Common myeloid progenitor, CD34-positive (primary cell): ENCODE measurements at regions not wholly inside any gene's neighbourhood (a gene's known extent, or its start where the extent isn't known, plus 50 kb on each side); places are given as distances from the start of the nearest gene placed in this dataset.

ENCODE experiments used
- CTCF ChIA-PET: fragments of 350-600 bp; sonication (Branson Sonifier 250); formaldehyde crosslinking; loops from one replicate; lab custom pipeline; 2021; ENCODE audit warnings: antibody characterized with exemption; lab: Charles Lee
- POLR2A ChIA-PET: fragments of 350-600 bp; sonication (Branson Sonifier 250); formaldehyde crosslinking; loops from one replicate; lab custom pipeline; 2021; ENCODE audit warnings: antibody characterized with exemption; lab: Charles Lee
- DNase-seq, 3 donors: peaks; one replicate each; pipeline versions ENCODE4 v3.0.0 to v3.0.0-alpha.2; 2013
- H3K27ac ChIP-seq, 2 experiments: 1 replicate in 1 of 2; 2 replicates in 1 of 2; pipeline ENCODE4 v1.7.0; 2013; ENCODE audit warnings: inconsistent platforms in 2 of 2, low read length in 2 of 2, mild to moderate bottlenecking in 2 of 2, low read depth in 1 of 2, moderate library complexity in 1 of 2; ENCODE audit not compliant: severe bottlenecking in 2 of 2, insufficient read depth in 1 of 2, poor library complexity in 1 of 2
- H3K27me3 ChIP-seq, 5 experiments: replicated peaks in 2 of 5; 1 replicate in 3 of 5; 2 replicates in 2 of 5; pipeline versions ENCODE4 v1.6.1 to v1.7.0; 2013; ENCODE audit warnings: low read length in 4 of 5, mild to moderate bottlenecking in 2 of 5, moderate library complexity in 2 of 5, inconsistent platforms in 1 of 5; ENCODE audit not compliant: insufficient read depth in 5 of 5, control insufficient read depth in 4 of 5
- H3K36me3 ChIP-seq, 4 experiments: 1 replicate in 2 of 4; 2 replicates in 2 of 4; pipeline versions ENCODE4 v1.6.1 to v1.7.0; 2013; ENCODE audit warnings: low read length in 3 of 4, control low read depth in 1 of 4, mild to moderate bottlenecking in 1 of 4; ENCODE audit not compliant: control insufficient read depth in 4 of 4, insufficient read depth in 4 of 4
- H3K4me1 ChIP-seq, 4 experiments: 1 replicate in 3 of 4; 2 replicates in 1 of 4; pipeline versions ENCODE4 v1.6.1 to v1.7.1; 2013; ENCODE audit warnings: low read length in 3 of 4, mild to moderate bottlenecking in 3 of 4, control low read depth in 1 of 4, inconsistent platforms in 1 of 4, moderate library complexity in 1 of 4; ENCODE audit not compliant: control insufficient read depth in 4 of 4, insufficient read depth in 4 of 4; ENCODE audit errors: control extremely low read depth in 1 of 4
- H3K4me3 ChIP-seq, 7 experiments: 1 replicate in 4 of 7; 2 replicates in 3 of 7; pipeline versions ENCODE4 v1.5.1 to v1.7.0; 2013; ENCODE audit warnings: mild to moderate bottlenecking in 7 of 7, low read length in 6 of 7, moderate library complexity in 6 of 7, inconsistent platforms in 2 of 7, low read depth in 2 of 7, control low read depth in 1 of 7; ENCODE audit not compliant: insufficient read depth in 4 of 7, control insufficient read depth in 1 of 7; ENCODE audit errors: extremely low read depth in 1 of 7
- H3K9me3 ChIP-seq, 5 experiments: 1 replicate in 4 of 5; 2 replicates in 1 of 5; pipeline versions ENCODE4 v1.6.1 to v1.7.1; 2013; ENCODE audit warnings: low read length in 4 of 5, mild to moderate bottlenecking in 2 of 5, inconsistent platforms in 1 of 5, low read depth in 1 of 5, moderate library complexity in 1 of 5; ENCODE audit not compliant: control insufficient read depth in 4 of 5, insufficient read depth in 2 of 5; ENCODE audit errors: control extremely low read depth in 1 of 5
- WGBS: methylation state at CpG from one replicate; pipeline ENCODE4 v1.1.5; 2013; ENCODE audit not compliant: insufficient coverage; 5-methylcytosine and 5-hydroxymethylcytosine counted together

DNA sequence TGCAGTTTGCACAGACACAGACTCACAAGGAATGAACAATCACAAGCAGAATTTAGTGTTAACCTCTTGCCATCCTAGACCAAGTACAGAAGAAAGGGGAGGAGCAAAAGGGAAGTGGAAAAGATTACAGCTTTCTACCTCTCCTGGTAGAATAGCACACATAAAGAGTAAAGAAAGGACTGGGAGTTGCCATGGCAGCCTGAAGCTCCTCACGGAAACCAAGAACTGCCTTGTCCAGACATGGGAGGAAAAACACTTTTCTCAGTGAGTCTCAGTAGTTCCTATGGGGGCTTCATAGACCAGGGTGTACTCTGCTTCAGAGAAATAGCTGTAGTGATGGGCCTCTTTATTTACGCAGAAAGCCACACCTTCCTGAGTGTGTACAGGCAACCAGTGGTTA, 114.7 kb upstream of the GAP43 start:
- Histone ChIP-seq H3K9me3 (peaks cover 0 to 11% (median 0%) of the 10 kb centered on the region in 5 experiments), H3K4me1 (peaks cover 4 to 17% (median 12%) of the 10 kb centered on the region in 4 experiments), H3K27ac (no peak overlapping the region), H3K36me3 (no peaks in the 10 kb centered on the region), H3K4me3 (no peak overlapping the region), H3K27me3 (peaks cover 0 to 16% (median 8%) of the 10 kb centered on the region in 5 experiments)
- 100% methylated on average over 1 of the region's 2 CpGs for WGBS
- CTCF ChIA-PET: no interaction called here
- no peak for DNase-seq
- POLR2A ChIA-PET: no interaction called here

DNA sequence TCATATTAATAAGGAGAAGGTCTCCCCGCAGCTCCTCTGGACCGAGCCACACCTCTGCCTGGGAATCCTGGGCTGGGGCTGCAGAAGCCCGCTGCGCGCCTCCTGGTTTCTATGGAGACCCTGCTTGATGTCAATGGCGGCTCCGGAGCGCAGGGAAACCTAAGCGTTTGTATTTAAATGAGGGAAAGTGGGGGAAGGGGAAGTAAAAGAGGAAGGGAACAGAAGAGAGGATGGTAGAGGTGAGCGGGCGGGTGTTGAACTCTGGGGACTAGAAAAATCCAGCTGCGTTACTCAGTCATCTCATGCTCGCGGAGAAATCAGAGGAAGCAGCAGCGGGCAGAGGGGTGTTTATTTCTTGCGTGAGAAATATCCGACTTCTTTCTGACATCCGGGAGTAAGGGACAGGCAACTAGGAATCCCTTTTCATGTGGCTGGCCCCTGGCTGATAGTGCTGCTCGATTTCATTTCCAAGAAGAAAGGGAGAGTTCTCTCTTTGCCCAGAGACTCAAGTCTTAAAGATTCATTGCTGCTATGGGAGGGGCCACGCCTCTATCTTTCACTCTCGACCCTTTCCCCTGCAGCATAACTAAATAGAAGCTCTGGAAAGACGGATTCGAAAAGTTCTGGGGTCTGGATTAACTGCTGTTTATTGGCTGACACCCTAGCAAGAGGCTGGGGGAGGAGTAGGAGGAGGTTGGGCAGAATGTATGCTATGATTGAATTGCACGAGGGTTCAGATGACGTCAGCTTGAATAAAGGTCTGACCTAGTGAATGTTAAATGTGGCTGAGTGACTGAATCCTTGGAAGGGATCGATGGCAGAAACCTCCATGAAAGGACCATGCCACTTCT, 110.5 kb upstream of the GAP43 start:
- CTCF ChIA-PET: no interaction called here
- no peak overlapping the region for H3K27ac ChIP-seq

DNA sequence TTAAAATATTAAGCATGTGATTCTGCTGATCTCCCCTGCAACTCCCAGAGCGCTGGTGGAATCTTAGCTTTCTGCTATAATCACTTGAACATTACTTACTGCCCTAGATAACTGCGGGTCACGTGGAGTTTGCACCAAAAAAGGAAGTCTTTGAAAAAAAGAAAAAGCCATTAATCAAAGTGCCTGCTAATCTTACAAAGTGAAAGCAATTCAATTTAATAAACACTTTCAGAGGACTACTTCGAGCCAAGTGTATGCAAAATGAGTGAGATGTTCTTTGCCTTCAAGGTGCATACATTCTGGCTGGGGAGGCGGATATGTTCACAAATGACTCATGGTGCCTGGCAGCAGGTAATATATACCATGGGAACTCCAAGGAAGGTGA, 109.9 kb upstream of the GAP43 start:
- Histone ChIP-seq H3K4me1 (peaks cover 8 to 22% (median 17%) of the 10 kb centered on the region in 4 experiments), H3K27ac (no peak overlapping the region), H3K9me3 (no peaks in the 10 kb centered on the region), H3K4me3 (peak overlapping the region in 6 of 7 experiments; percentile 58 to 78 (median 68)), H3K36me3 (no peaks in the 10 kb centered on the region), H3K27me3 (peaks cover 0 to 16% (median 8%) of the 10 kb centered on the region in 5 experiments)
- 30% methylated on average over 2 of the region's 5 CpGs for WGBS
- ChIA-PET CTCF (no interaction called here), POLR2A (interaction anchor here (0.7 kb wide), 2 partner anchors 10 to 994 kb away, joined by 3 to 5 read pairs; no protein-coding TSS in a partner anchor)
- peak; percentile 75 to 94 (median 92) for DNase-seq

More for the DNA sequence above, 110.5 kb upstream of the GAP43 start:
- Histone ChIP-seq H3K27me3 (peaks cover 0 to 16% (median 8%) of the 10 kb centered on the region in 5 experiments), H3K36me3 (no peaks in the 10 kb centered on the region), H3K9me3 (no peaks in the 10 kb centered on the region), H3K4me1 (peaks cover 8 to 22% (median 17%) of the 10 kb centered on the region in 4 experiments), H3K4me3 (peak overlapping the region; percentile 13 to 78 (median 66))
- peak; percentile 14 to 57 (median 53) for DNase-seq
- WGBS: 1% methylated on average over 18 of the region's 26 CpGs
- POLR2A ChIA-PET: interaction anchor here (0.7 kb wide), 2 partner anchors 10 to 994 kb away, joined by 3 to 5 read pairs; no protein-coding TSS in a partner anchor

DNA sequence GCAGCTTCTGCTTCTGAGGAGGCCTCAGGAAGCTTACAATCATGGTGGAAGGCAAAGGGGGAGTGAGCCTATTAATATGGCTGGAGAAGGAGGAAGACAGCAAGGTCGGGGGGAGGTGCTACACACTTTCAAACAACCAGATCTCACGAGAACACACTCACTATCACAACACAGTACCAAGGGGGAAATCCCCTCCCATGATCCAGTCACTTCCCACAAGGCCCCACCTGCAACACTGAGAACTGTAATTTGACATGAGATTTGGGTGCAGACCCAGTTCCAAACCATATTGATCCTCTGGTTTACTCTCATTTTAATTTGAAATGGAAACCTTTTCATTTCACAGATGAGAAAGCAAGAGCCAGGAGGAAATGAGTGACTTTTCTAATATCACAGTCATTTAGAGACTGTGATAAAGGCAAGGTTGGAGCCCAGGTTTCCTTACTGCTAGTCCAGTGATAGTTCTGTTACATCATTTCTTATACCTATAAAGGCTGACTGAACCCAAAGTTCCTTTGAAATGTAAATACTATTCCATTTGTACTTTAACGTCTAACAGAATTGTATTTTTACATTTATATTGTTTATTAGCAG, 105.8 kb upstream of the GAP43 start:
- Histone ChIP-seq H3K9me3 (no peaks in the 10 kb centered on the region), H3K27ac (no peak overlapping the region), H3K36me3 (no peaks in the 10 kb centered on the region), H3K27me3 (peaks cover 0 to under 1% (median 0%) of the 10 kb centered on the region in 5 experiments), H3K4me1 (peaks cover 11 to 23% (median 21%) of the 10 kb centered on the region in 4 experiments), H3K4me3 (no peak overlapping the region)
- CTCF ChIA-PET: no interaction called here
- DNase-seq: no peak
- no CpG with 5 or more reads among the region's 3 CpGs for WGBS
- POLR2A ChIA-PET: no interaction called here

DNA sequence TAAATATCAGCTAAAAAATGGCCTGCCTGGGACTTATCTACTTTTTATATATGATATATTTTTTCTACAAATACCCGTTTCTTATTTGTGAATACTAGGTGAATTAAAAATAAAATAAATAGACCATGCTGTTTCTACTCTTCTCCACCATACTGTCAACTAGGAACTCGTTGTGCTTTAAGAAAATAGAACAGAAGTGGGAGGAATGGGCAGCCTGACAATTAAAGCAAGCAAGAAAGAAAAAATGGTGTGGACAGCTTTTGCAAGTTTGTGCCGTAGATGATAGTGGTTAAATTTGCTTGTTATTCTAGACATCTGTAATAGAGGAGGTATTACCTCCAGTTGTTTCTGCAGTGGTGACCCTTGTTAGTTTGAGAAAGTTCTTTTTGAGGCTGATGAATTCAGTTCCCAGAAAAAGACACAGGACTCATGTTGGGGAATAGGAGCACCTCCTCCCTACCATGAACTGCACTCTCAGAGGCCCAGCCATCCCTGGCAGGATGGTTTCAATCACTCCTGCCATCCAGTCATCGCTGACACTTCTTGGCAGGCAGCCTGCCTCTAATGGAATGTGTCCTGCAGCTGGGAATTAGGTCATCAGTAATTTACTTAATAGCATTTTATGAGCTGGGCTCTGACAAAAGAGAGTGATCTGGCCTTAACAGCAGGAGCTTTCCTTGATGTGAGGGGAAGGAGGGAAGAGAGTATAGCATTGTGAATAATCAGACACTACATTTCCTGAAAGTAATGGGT, 105.0 kb upstream of the GAP43 start:
- no peak for DNase-seq
- POLR2A ChIA-PET: no interaction called here
- H3K9me3 ChIP-seq: no peaks in the 10 kb centered on the region
- H3K4me3 ChIP-seq: no peak overlapping the region
- CTCF ChIA-PET: no interaction called here
- H3K36me3 ChIP-seq: no peaks in the 10 kb centered on the region
- no peaks in the 10 kb centered on the region for H3K27me3 ChIP-seq
- no peak overlapping the region for H3K27ac ChIP-seq
- 100% methylated on average over 1 of the region's 4 CpGs for WGBS
- peaks cover 9 to 16% (median 14%) of the 10 kb centered on the region in 4 experiments for H3K4me1 ChIP-seq

DNA sequence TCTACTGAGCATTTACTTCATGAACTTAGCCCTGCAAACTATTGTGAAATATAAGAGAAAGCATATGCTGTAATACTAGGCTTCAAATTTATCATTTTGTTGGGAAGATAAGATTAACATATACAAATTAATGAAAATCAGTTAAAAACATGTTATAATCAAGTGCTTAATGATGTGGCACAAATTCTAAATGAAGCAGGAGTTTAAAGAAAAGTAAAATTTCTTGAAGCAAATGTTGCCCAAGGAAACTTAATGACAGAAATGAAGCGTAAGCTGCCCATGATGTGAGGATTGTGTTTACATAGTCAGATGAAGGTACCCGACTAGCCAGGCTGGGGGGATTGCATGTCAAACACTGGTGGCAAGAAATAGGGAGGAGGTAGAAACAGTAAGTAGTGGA, 103.1 kb upstream of the GAP43 start:
- H3K36me3 ChIP-seq: no peaks in the 10 kb centered on the region
- DNase-seq: no peak
- 42% methylated on average over 2 of the region's 2 CpGs for WGBS
- H3K9me3 ChIP-seq: no peaks in the 10 kb centered on the region
- H3K4me3 ChIP-seq: no peak overlapping the region
- CTCF ChIA-PET: interaction anchor here (0.6 kb wide), 1 partner anchor 185 kb away, joined by 3 read pairs; no protein-coding TSS in a partner anchor
- H3K27me3 ChIP-seq: no peaks in the 10 kb centered on the region
- peaks cover 4 to 9% (median 7%) of the 10 kb centered on the region in 4 experiments for H3K4me1 ChIP-seq
- POLR2A ChIA-PET: no interaction called here
- H3K27ac ChIP-seq: no peak overlapping the region
